ENCODE measurements at regions not wholly inside any gene's neighbourhood (a gene's known extent, or its start where the extent isn't known, plus 50 kb on each side); places are given as distances from the start of the nearest gene placed in this dataset.

GRCh38 chr16:25523183-25523582 lies 168.6 kb upstream of the HS3ST4 start:
- TF ChIP-seq CTCF (IDR thresholded peaks at IDR 0.05) (no peak), POLR2A (IDR thresholded peaks at IDR 0.05) (no peak)
